SK-N-SH treated with all-trans-retinoic acid at 6 μM for 48 hours (cell line): ENCODE measurements at regions not wholly inside any gene's neighbourhood (a gene's known extent, or its start where the extent isn't known, plus 50 kb on each side); places are given as distances from the start of the nearest gene placed in this dataset.

Experiments
- ARNTL ChIP-seq: fragments of 450-650 bp; formaldehyde crosslinking; IDR thresholded peaks from 2 replicates; pipeline ENCODE4 v1.5.0; 2020; ENCODE audit warnings: low read depth, mild to moderate bottlenecking, moderate library complexity, borderline replicate concordance
- CREB5 ChIP-seq: fragments of 250-450 bp; sonication (Bioruptor Pico); IDR thresholded peaks from 2 replicates; pipeline ENCODE4 v1.5.1; 2020; ENCODE audit warnings: low read depth, mild to moderate bottlenecking, moderate library complexity
- ISL1 ChIP-seq: fragments of 250-450 bp; sonication (Bioruptor Pico); IDR thresholded peaks from 2 replicates; pipeline ENCODE4 v2.1.2; 2022; ENCODE audit warnings: mild to moderate bottlenecking, moderate library complexity
- OSR1 ChIP-seq: fragments of 250-450 bp; sonication (Bioruptor Pico); IDR thresholded peaks from 2 replicates; pipeline ENCODE4 v1.8.0; 2022; ENCODE audit warnings: moderate library complexity, mild to moderate bottlenecking, inconsistent platforms
- PATZ1 ChIP-seq: fragments of 250-450 bp; sonication (Bioruptor Pico); IDR thresholded peaks from 2 replicates; pipeline ENCODE4 v1.8.0; 2020; ENCODE audit warnings: mild to moderate bottlenecking, moderate library complexity, borderline replicate concordance
- POU6F1 ChIP-seq: fragments of 250-450 bp; sonication (Bioruptor Pico); IDR thresholded peaks from 2 replicates; pipeline ENCODE4 v1.8.0; 2021; ENCODE audit warnings: low read depth, mild to moderate bottlenecking, moderate library complexity, borderline replicate concordance
- PPARA ChIP-seq: fragments of 250-450 bp; sonication (Bioruptor Pico); IDR thresholded peaks from 2 replicates; pipeline ENCODE4 v1.5.0; 2020; ENCODE audit warnings: mild to moderate bottlenecking, borderline replicate concordance
- RARB ChIP-seq: fragments of 250-450 bp; sonication (Bioruptor Pico); IDR thresholded peaks from 2 replicates; pipeline ENCODE4 v1.8.0; 2021; ENCODE audit warnings: mild to moderate bottlenecking, moderate library complexity
- SNAI2 ChIP-seq: fragments of 250-450 bp; sonication (Bioruptor Pico); IDR thresholded peaks from 2 replicates; pipeline ENCODE4 v1.5.0; 2020; ENCODE audit warnings: mild to moderate bottlenecking, moderate library complexity
- TOX ChIP-seq: fragments of 250-450 bp; sonication (Bioruptor Pico); IDR thresholded peaks from 2 replicates; pipeline ENCODE4 v1.8.0; 2021; ENCODE audit warnings: mild to moderate bottlenecking, moderate library complexity, borderline replicate concordance
- ZFP3 ChIP-seq: fragments of 250-450 bp; sonication (Bioruptor Pico); IDR thresholded peaks from 2 replicates; pipeline ENCODE4 v1.5.0; 2020; ENCODE audit warnings: mild to moderate bottlenecking, moderate library complexity
- ZFP30 ChIP-seq: fragments of 450-650 bp; formaldehyde crosslinking; IDR thresholded peaks from 2 replicates; pipeline ENCODE4 v1.5.0; 2022; ENCODE audit warnings: mild to moderate bottlenecking, moderate library complexity
- ZNF8 ChIP-seq: fragments of 450-650 bp; formaldehyde crosslinking; IDR thresholded peaks from 2 replicates; pipeline ENCODE4 v1.5.0; 2020; ENCODE audit warnings: mild to moderate bottlenecking, moderate library complexity

- TF ChIP-seq POU6F1 (CRISPR knock-in tag) (no peak), CREB5 (CRISPR knock-in tag) (no peak), ZFP30 (CRISPR knock-in tag) (no peak), RARB (no peak), SNAI2 (CRISPR knock-in tag) (no peak), ZNF8 (CRISPR knock-in tag) (no peak), ZFP3 (CRISPR knock-in tag) (no peak), PATZ1 (CRISPR knock-in tag) (no peak), PPARA (CRISPR knock-in tag) (no peak), ISL1 (CRISPR knock-in tag) (no peak), TOX (CRISPR knock-in tag) (no peak), ARNTL (CRISPR knock-in tag) (no peak), OSR1 (CRISPR knock-in tag) (no peak)
Measured at GRCh38 chr9:18106006-18106560, 367.9 kb upstream of the ADAMTSL1 start.
